Large intestine (tissue), 3 donors: ENCODE measurements at regions not wholly inside any gene's neighbourhood (a gene's known extent, or its start where the extent isn't known, plus 50 kb on each side); places are given as distances from the start of the nearest gene placed in this dataset.

ENCODE experiments used
- DNase-seq, 2 donors: peaks; one replicate each; pipeline versions ENCODE4 v3.0.0 to v3.0.0-alpha.2; 2013
- H3K27ac ChIP-seq: one replicate; pipeline ENCODE4 v1.5.1; 2013; ENCODE audit warnings: low read length
- H3K27me3 ChIP-seq: 2 replicates; pipeline ENCODE4 v1.6.1; 2013; ENCODE audit warnings: low read length; ENCODE audit not compliant: control insufficient read depth, insufficient read depth
- H3K36me3 ChIP-seq: 2 replicates; pipeline ENCODE4 v1.6.1; 2013; ENCODE audit warnings: low read length; ENCODE audit not compliant: control insufficient read depth, insufficient read depth
- H3K4me1 ChIP-seq: one replicate; pipeline ENCODE4 v1.6.1; 2013; ENCODE audit warnings: low read length; ENCODE audit not compliant: control insufficient read depth, insufficient read depth
- H3K4me3 ChIP-seq: one replicate; pipeline ENCODE4 v1.5.1; 2013; ENCODE audit warnings: low read length
- H3K9me3 ChIP-seq: one replicate; pipeline ENCODE4 v1.6.1; 2013; ENCODE audit warnings: mild to moderate bottlenecking, low read depth, low read length, moderate library complexity; ENCODE audit not compliant: control insufficient read depth
- WGBS: methylation state at CpG from one replicate; pipeline ENCODE4 v1.1.5; 2013; ENCODE audit warnings: low lambda C conversion rate; ENCODE audit not compliant: insufficient coverage; 5-methylcytosine and 5-hydroxymethylcytosine counted together

GRCh38 chr1:59098655-59099054 lies 198.2 kb upstream of the FGGY start:
- Histone ChIP-seq H3K9me3 (peaks cover 3% of the 10 kb centered on the region), H3K27me3 (no peaks in the 10 kb centered on the region), H3K4me3 (no peak overlapping the region), H3K4me1 (no peaks in the 10 kb centered on the region), H3K36me3 (no peaks in the 10 kb centered on the region), H3K27ac (no peak overlapping the region)
- WGBS: no CpG with 5 or more reads among the region's 2 CpGs
- no peak for DNase-seq

GRCh38 chr1:59100708-59101374 lies 196.1 kb upstream of the FGGY start:
- H3K4me1 ChIP-seq: peaks cover 12% of the 10 kb centered on the region
- DNase-seq: no peak
- H3K27me3 ChIP-seq: no peaks in the 10 kb centered on the region
- peaks cover 3% of the 10 kb centered on the region for H3K9me3 ChIP-seq
- H3K4me3 ChIP-seq: no peak overlapping the region
- no CpG with 5 or more reads among the region's 1 CpG for WGBS
- no peaks in the 10 kb centered on the region for H3K36me3 ChIP-seq
- H3K27ac ChIP-seq: no peak overlapping the region

- peaks cover 3% of the 10 kb centered on the region for H3K9me3 ChIP-seq
- no peak for DNase-seq
- no peak overlapping the region for H3K4me3 ChIP-seq
- no CpG with 5 or more reads among the region's 2 CpGs for WGBS
- no peaks in the 10 kb centered on the region for H3K27me3 ChIP-seq
- no peaks in the 10 kb centered on the region for H3K36me3 ChIP-seq
- H3K4me1 ChIP-seq: peaks cover 16% of the 10 kb centered on the region
- H3K27ac ChIP-seq: no peak overlapping the region
Measured at GRCh38 chr1:59101518-59101917, 195.4 kb upstream of the FGGY start.

GRCh38 chr1:59103457-59103856 lies 193.4 kb upstream of the FGGY start:
- WGBS: no CpG with 5 or more reads among the region's 4 CpGs

GRCh38 chr1:59104191-59104760 lies 192.6 kb upstream of the FGGY start:
- no peak overlapping the region for H3K4me3 ChIP-seq
- no peaks in the 10 kb centered on the region for H3K36me3 ChIP-seq
- no peak overlapping the region for H3K27ac ChIP-seq
- no peak for DNase-seq
- no CpG with 5 or more reads among the region's 4 CpGs for WGBS
- H3K27me3 ChIP-seq: no peaks in the 10 kb centered on the region
- peaks cover 3% of the 10 kb centered on the region for H3K9me3 ChIP-seq
- peaks cover 16% of the 10 kb centered on the region for H3K4me1 ChIP-seq

More at GRCh38 chr1:59103457-59103856, 193.4 kb upstream of the FGGY start:
- Histone ChIP-seq H3K27ac (no peak overlapping the region), H3K4me1 (peaks cover 16% of the 10 kb centered on the region), H3K9me3 (peaks cover 3% of the 10 kb centered on the region), H3K36me3 (no peaks in the 10 kb centered on the region), H3K4me3 (no peak overlapping the region), H3K27me3 (no peaks in the 10 kb centered on the region)
- no peak for DNase-seq

- no peaks in the 10 kb centered on the region for H3K27me3 ChIP-seq
- DNase-seq: peak in 1 of 2 donors; percentile 33
- peaks cover 16% of the 10 kb centered on the region for H3K4me1 ChIP-seq
- peak overlapping the region; percentile 10 for H3K27ac ChIP-seq
- H3K4me3 ChIP-seq: no peak overlapping the region
- peaks cover 3% of the 10 kb centered on the region for H3K9me3 ChIP-seq
- H3K36me3 ChIP-seq: no peaks in the 10 kb centered on the region
- WGBS: no CpG with 5 or more reads among the region's 7 CpGs
Measured at GRCh38 chr1:59105548-59106507, 191.1 kb upstream of the FGGY start.

- no CpG with 5 or more reads among the region's 5 CpGs for WGBS
- Histone ChIP-seq H3K4me1 (peaks cover 16% of the 10 kb centered on the region), H3K27me3 (no peaks in the 10 kb centered on the region), H3K9me3 (no peaks in the 10 kb centered on the region), H3K27ac (no peak overlapping the region), H3K36me3 (no peaks in the 10 kb centered on the region), H3K4me3 (no peak overlapping the region)
- DNase-seq: no peak
Measured at GRCh38 chr1:59107516-59107915, 189.4 kb upstream of the FGGY start.

GRCh38 chr1:59107916-59108315 lies 189.0 kb upstream of the FGGY start:
- no peak for DNase-seq
- Histone ChIP-seq H3K27me3 (no peaks in the 10 kb centered on the region), H3K36me3 (no peaks in the 10 kb centered on the region), H3K27ac (no peak overlapping the region), H3K4me1 (peaks cover 16% of the 10 kb centered on the region), H3K9me3 (no peaks in the 10 kb centered on the region), H3K4me3 (no peak overlapping the region)
- 56% methylated on average over 2 of the region's 5 CpGs for WGBS

GRCh38 chr1:59108481-59109317 lies 188.2 kb upstream of the FGGY start:
- peaks cover 16% of the 10 kb centered on the region for H3K4me1 ChIP-seq

GRCh38 chr1:59110271-59110670 lies 186.6 kb upstream of the FGGY start:
- no peaks in the 10 kb centered on the region for H3K36me3 ChIP-seq
- peaks cover 11% of the 10 kb centered on the region for H3K4me1 ChIP-seq
- H3K4me3 ChIP-seq: no peak overlapping the region
- DNase-seq: no peak
- no CpG with 5 or more reads among the region's 1 CpG for WGBS
- H3K9me3 ChIP-seq: no peaks in the 10 kb centered on the region
- H3K27me3 ChIP-seq: no peaks in the 10 kb centered on the region
- H3K27ac ChIP-seq: no peak overlapping the region

More at GRCh38 chr1:59108481-59109317, 188.2 kb upstream of the FGGY start:
- Histone ChIP-seq H3K27ac (no peak overlapping the region), H3K36me3 (no peaks in the 10 kb centered on the region), H3K27me3 (no peaks in the 10 kb centered on the region), H3K4me3 (no peak overlapping the region), H3K9me3 (no peaks in the 10 kb centered on the region)
- DNase-seq: no peak
